T-cell (primary cell): ENCODE measurements at regions not wholly inside any gene's neighbourhood (a gene's known extent, or its start where the extent isn't known, plus 50 kb on each side); places are given as distances from the start of the nearest gene placed in this dataset.

ENCODE experiments used
- ATAC-seq, 4 experiments: fragments of 200-7000 bp in 3 of 4; fragments of 150-1000 bp in 1 of 4; cut with Tn5 transposase; replicated peaks in 1 of 4; 1 replicate in 3 of 4; 2 replicates in 1 of 4; pipeline ENCODE4 v1.10.0; 2021; ENCODE audit warnings: moderate library complexity in 3 of 4, mild to moderate bottlenecking in 2 of 4, moderate number of reproducible peaks in 1 of 4
- CTCF ChIA-PET, 2 donors: fragments of 300-600 bp; sonication (Branson Sonifier 250); formaldehyde crosslinking; loops; one replicate each; lab custom pipeline; 2022; ENCODE audit warnings: antibody characterized with exemption in 2 of 2; lab: Charles Lee
- POLR2A ChIA-PET, 2 donors: fragments of 300-600 bp; sonication (Branson Sonifier 250); formaldehyde crosslinking; loops; one replicate each; lab custom pipeline; 2022; ENCODE audit warnings: antibody characterized with exemption in 2 of 2; lab: Charles Lee
- DNase-seq, 35 experiments: peaks; one replicate each; pipeline versions ENCODE4 v3.0.0 to v3.0.0-alpha.2; 2013 to 2023
- H3K27ac ChIP-seq: one replicate; pipeline ENCODE4 v1.5.1; 2013; ENCODE audit warnings: low read length
- H3K27me3 ChIP-seq, 2 experiments: replicated peaks in 1 of 2; 1 replicate in 1 of 2; 2 replicates in 1 of 2; pipeline versions ENCODE4 v1.6.1 to v1.7.0; 2013; ENCODE audit warnings: low read length in 1 of 2, mixed read lengths in 1 of 2; ENCODE audit not compliant: control insufficient read depth in 2 of 2, insufficient read depth in 2 of 2; ENCODE audit errors: extremely low read depth in 1 of 2
- H3K36me3 ChIP-seq, 2 donors: 1 replicate in 1 of 2; 2 replicates in 1 of 2; pipeline versions ENCODE4 v1.6.1 to v1.7.0; 2013; ENCODE audit warnings: low read length in 1 of 2; ENCODE audit not compliant: control insufficient read depth in 2 of 2, insufficient read depth in 1 of 2; ENCODE audit errors: extremely low read depth in 1 of 2
- H3K4me1 ChIP-seq, 2 experiments: 1 replicate in 1 of 2; 2 replicates in 1 of 2; pipeline versions ENCODE4 v1.6.1 to v1.7.0; 2013; ENCODE audit warnings: low read length in 2 of 2, mixed read lengths in 1 of 2; ENCODE audit not compliant: insufficient read depth in 2 of 2, control insufficient read depth in 1 of 2; ENCODE audit errors: extremely low read depth in 1 of 2
- H3K4me3 ChIP-seq, 2 donors: 1 replicate in 1 of 2; 2 replicates in 1 of 2; pipeline versions ENCODE4 v1.5.1 to v1.7.0; 2013; ENCODE audit warnings: mild to moderate bottlenecking in 2 of 2, low read length in 1 of 2, moderate library complexity in 1 of 2; ENCODE audit not compliant: control insufficient read depth in 1 of 2; ENCODE audit errors: extremely low read depth in 1 of 2
- H3K9me3 ChIP-seq: 2 replicates; pipeline ENCODE4 v1.7.0; 2013
- H3K27ac Mint-ChIP-seq, 2 donors: one replicate each; pipeline ENCODE4 v1.8.0; 2020 to 2021; ENCODE audit warnings: mild to moderate bottlenecking in 2 of 2, mixed read lengths in 2 of 2
- H3K27me3 Mint-ChIP-seq, 2 donors: one replicate each; pipeline ENCODE4 v1.8.0; 2021 to 2022; ENCODE audit warnings: mixed read lengths in 2 of 2
- H3K36me3 Mint-ChIP-seq: one replicate; pipeline ENCODE4 v1.8.0; 2021; ENCODE audit warnings: mixed read lengths
- H3K4me1 Mint-ChIP-seq, 3 donors: one replicate each; pipeline ENCODE4 v1.8.0; 2020 to 2022; ENCODE audit warnings: mixed read lengths in 3 of 3, mild to moderate bottlenecking in 1 of 3
- H3K4me3 Mint-ChIP-seq, 3 donors: one replicate each; pipeline ENCODE4 v1.8.0; 2020 to 2022; ENCODE audit warnings: mild to moderate bottlenecking in 3 of 3, mixed read lengths in 3 of 3, moderate library complexity in 3 of 3
- H3K9me3 Mint-ChIP-seq, 3 donors: one replicate each; pipeline ENCODE4 v1.8.0; 2020 to 2022; ENCODE audit warnings: mixed read lengths in 3 of 3
- WGBS: methylation state at CpG from one replicate; pipeline ENCODE4 v1.1.5; 2013; ENCODE audit warnings: missing lambda C conversion rate; ENCODE audit not compliant: insufficient coverage; 5-methylcytosine and 5-hydroxymethylcytosine counted together

- 58% methylated on average over 2 of the region's 3 CpGs for WGBS
- H3K27ac ChIP-seq, result no peak overlapping the region
- ATAC-seq, result no peak
Measured at GRCh38 chr14:28577187-28577586, 189.4 kb upstream of the FOXG1 start.

GRCh38 chr14:28577711-28578131 is 188.9 kb upstream of the FOXG1 start:
- POLR2A ChIA-PET, result no interaction called here
- ATAC-seq (no peak), DNase-seq (no peak)
- H3K4me3 Mint-ChIP-seq, result no peak overlapping the region
- Histone ChIP-seq H3K27me3 (no peaks in the 10 kb centered on the region), H3K9me3 (peaks cover 2% of the 10 kb centered on the region), H3K4me1 (no peaks in the 10 kb centered on the region), H3K27ac (no peak overlapping the region), H3K4me3 (no peak overlapping the region), H3K36me3 (no peaks in the 10 kb centered on the region)
- whole genome bisulfite sequencing, result no CpG with 5 or more reads among the region's 2 CpGs
- CTCF ChIA-PET, result no interaction called here
- H3K27me3 Mint-ChIP-seq, result no peaks in the 10 kb centered on the region
- H3K4me1 Mint-ChIP-seq, result no peaks in the 10 kb centered on the region
- peaks cover 15 to 31% (median 19%) of the 10 kb centered on the region in 3 donors for H3K9me3 Mint-ChIP-seq
- H3K36me3 Mint-ChIP-seq, result no peaks in the 10 kb centered on the region
- no peak overlapping the region for H3K27ac Mint-ChIP-seq

More at GRCh38 chr14:28577187-28577586, 189.4 kb upstream of the FOXG1 start:
- Histone ChIP-seq H3K27me3 (no peaks in the 10 kb centered on the region), H3K4me3 (no peak overlapping the region), H3K4me1 (no peaks in the 10 kb centered on the region), H3K36me3 (no peaks in the 10 kb centered on the region), H3K9me3 (peaks cover 2% of the 10 kb centered on the region)
- CTCF ChIA-PET, result no interaction called here
- Mint-ChIP-seq H3K27me3 (no peaks in the 10 kb centered on the region), H3K36me3 (no peaks in the 10 kb centered on the region), H3K4me1 (no peaks in the 10 kb centered on the region), H3K27ac (no peak overlapping the region), H3K9me3 (peaks cover 17 to 32% (median 21%) of the 10 kb centered on the region in 3 donors), H3K4me3 (no peak overlapping the region)
- no peak for DNase-seq
- POLR2A ChIA-PET, result no interaction called here

DNA sequence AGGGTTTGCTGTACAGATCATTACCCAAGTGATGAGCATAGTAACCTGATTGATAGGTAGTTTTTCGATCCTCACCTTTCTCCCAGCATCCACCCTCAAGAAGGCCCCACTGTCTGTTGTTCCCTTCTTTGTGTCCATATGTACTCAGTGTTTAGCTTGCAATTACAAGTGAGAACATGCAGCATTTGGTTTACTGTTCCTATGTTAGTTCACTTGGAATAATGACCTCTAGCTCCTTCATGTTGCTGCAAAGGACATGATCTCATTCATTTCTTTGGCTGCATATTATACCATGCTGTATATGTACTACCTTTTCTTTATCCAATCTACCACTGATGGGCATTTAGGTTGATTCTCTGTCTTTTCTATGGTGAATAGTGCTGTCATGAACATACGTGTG is 181.6 kb upstream of the FOXG1 start:
- Mint-ChIP-seq H3K4me3 (no peak overlapping the region), H3K4me1 (no peaks in the 10 kb centered on the region), H3K27ac (no peak overlapping the region), H3K27me3 (no peaks in the 10 kb centered on the region), H3K9me3 (peaks cover 14 to 45% (median 30%) of the 10 kb centered on the region in 3 donors), H3K36me3 (no peaks in the 10 kb centered on the region)
- Histone ChIP-seq H3K27ac (no peak overlapping the region), H3K9me3 (no peaks in the 10 kb centered on the region), H3K4me1 (no peaks in the 10 kb centered on the region), H3K4me3 (no peak overlapping the region), H3K36me3 (no peaks in the 10 kb centered on the region), H3K27me3 (no peaks in the 10 kb centered on the region)
- DNase-seq (no peak), ATAC-seq (no peak)
- POLR2A ChIA-PET, result no interaction called here
- CTCF ChIA-PET, result no interaction called here
- WGBS, result no CpG with 5 or more reads among the region's 2 CpGs

GRCh38 chr14:28589792-28590191 is 176.8 kb upstream of the FOXG1 start:
- no peaks in the 10 kb centered on the region for H3K4me1 Mint-ChIP-seq
- no peaks in the 10 kb centered on the region for H3K27me3 Mint-ChIP-seq
- peaks cover 17 to 35% (median 20%) of the 10 kb centered on the region in 3 donors for H3K9me3 Mint-ChIP-seq
- H3K27ac Mint-ChIP-seq, result no peak overlapping the region
- H3K4me3 ChIP-seq, result no peak overlapping the region
- H3K4me3 Mint-ChIP-seq, result no peak overlapping the region
- ChIA-PET POLR2A (no interaction called here), CTCF (no interaction called here)
- H3K27ac ChIP-seq, result no peak overlapping the region
- no CpG with 5 or more reads among the region's 1 CpG for WGBS
- no peaks in the 10 kb centered on the region for H3K27me3 ChIP-seq
- no peaks in the 10 kb centered on the region for H3K36me3 Mint-ChIP-seq
- ATAC-seq (no peak), DNase-seq (no peak)
- H3K36me3 ChIP-seq, result no peaks in the 10 kb centered on the region
- no peaks in the 10 kb centered on the region for H3K4me1 ChIP-seq
- no peaks in the 10 kb centered on the region for H3K9me3 ChIP-seq

DNA sequence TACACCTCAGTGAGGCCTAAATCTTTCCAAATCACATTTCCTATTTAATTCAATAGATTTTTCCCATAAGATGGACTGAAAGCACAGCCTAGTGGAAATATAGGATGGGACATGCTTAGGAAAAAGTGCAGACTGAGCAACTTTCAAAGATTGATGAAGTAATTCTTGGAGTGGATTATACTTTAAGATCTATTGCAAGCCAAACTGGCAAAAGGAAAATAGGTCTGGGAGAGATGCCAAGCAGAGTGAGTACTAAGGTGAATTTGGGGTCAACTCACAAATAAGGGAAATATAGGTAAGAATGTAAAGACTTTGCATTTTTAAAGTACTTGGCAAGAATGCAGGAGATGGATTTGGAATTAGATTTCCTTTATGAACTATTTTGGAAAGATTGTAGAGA is 170.2 kb upstream of the FOXG1 start:
- H3K27ac Mint-ChIP-seq, result no peak overlapping the region
- H3K4me3 Mint-ChIP-seq, result no peak overlapping the region
- Histone ChIP-seq H3K27me3 (no peaks in the 10 kb centered on the region), H3K4me1 (no peaks in the 10 kb centered on the region), H3K36me3 (no peaks in the 10 kb centered on the region), H3K4me3 (no peak overlapping the region), H3K27ac (no peak overlapping the region), H3K9me3 (no peaks in the 10 kb centered on the region)
- CTCF ChIA-PET, result no interaction called here
- DNase-seq, result no peak
- peaks cover 4 to 23% (median 15%) of the 10 kb centered on the region in 3 donors for H3K9me3 Mint-ChIP-seq
- POLR2A ChIA-PET, result no interaction called here
- H3K36me3 Mint-ChIP-seq, result no peaks in the 10 kb centered on the region
- H3K27me3 Mint-ChIP-seq, result no peaks in the 10 kb centered on the region
- H3K4me1 Mint-ChIP-seq, result no peaks in the 10 kb centered on the region
- ATAC-seq, result no peak

DNA sequence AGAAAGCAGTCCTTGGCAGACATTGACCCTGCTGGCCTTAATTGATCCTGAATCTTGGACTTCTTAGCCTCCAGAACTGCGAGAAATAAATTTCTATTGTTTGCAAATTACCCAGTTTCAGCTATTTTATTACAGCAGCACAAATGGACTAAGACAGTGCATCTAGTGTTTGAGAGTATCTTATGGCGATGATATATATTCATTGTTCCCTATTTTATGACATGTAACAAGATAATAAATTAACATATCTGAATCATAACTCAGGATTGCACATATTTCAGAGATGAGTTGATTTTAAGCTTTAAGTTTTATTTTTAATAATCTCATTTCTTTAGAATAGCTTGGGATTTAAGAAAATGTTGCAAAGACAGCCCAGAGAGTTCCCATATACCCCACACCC is 167.4 kb upstream of the FOXG1 start:
- WGBS, result no CpG with 5 or more reads among the region's 2 CpGs
- H3K4me1 Mint-ChIP-seq, result no peaks in the 10 kb centered on the region

DNA sequence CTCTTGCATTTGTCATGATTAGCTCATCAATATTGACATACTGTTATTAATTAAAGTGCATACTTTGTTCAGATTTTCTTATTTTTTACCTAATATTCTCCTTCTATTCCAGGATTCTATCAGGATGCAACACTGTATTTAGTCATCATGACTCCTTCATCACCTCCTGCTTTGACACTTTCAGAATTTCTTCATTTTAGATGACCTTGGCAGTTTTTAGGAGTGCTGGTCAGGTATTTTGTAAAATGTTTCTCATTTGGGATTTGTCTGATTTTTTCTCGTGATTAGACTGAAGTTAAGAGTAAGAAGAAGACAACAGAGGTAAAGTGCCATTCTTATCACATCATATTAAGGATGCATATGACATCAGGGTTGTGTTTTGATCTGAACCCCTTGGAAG is 167.0 kb upstream of the FOXG1 start:
- Mint-ChIP-seq H3K4me3 (no peak overlapping the region), H3K27me3 (no peaks in the 10 kb centered on the region), H3K27ac (no peak overlapping the region), H3K9me3 (peaks cover 4 to 21% (median 15%) of the 10 kb centered on the region in 3 donors), H3K4me1 (no peaks in the 10 kb centered on the region), H3K36me3 (no peaks in the 10 kb centered on the region)
- no peak for DNase-seq
- Histone ChIP-seq H3K4me3 (no peak overlapping the region), H3K36me3 (no peaks in the 10 kb centered on the region), H3K9me3 (no peaks in the 10 kb centered on the region), H3K4me1 (no peaks in the 10 kb centered on the region), H3K27me3 (no peaks in the 10 kb centered on the region), H3K27ac (no peak overlapping the region)
- WGBS, result no CpG with 5 or more reads among the region's 1 CpG
- CTCF ChIA-PET, result no interaction called here
- POLR2A ChIA-PET, result no interaction called here
- ATAC-seq, result no peak

More for the DNA sequence above, 167.4 kb upstream of the FOXG1 start:
- H3K9me3 ChIP-seq, result no peaks in the 10 kb centered on the region
- H3K27ac Mint-ChIP-seq, result no peak overlapping the region
- H3K36me3 Mint-ChIP-seq, result no peaks in the 10 kb centered on the region
- H3K9me3 Mint-ChIP-seq, result peaks cover 4 to 23% (median 15%) of the 10 kb centered on the region in 3 donors
- POLR2A ChIA-PET, result no interaction called here
- H3K27me3 ChIP-seq, result no peaks in the 10 kb centered on the region
- ATAC-seq (no peak), DNase-seq (no peak)
- H3K4me1 ChIP-seq, result no peaks in the 10 kb centered on the region
- no peaks in the 10 kb centered on the region for H3K27me3 Mint-ChIP-seq
- no peak overlapping the region for H3K27ac ChIP-seq
- H3K36me3 ChIP-seq, result no peaks in the 10 kb centered on the region
- CTCF ChIA-PET, result no interaction called here
- H3K4me3 Mint-ChIP-seq, result no peak overlapping the region
- no peak overlapping the region for H3K4me3 ChIP-seq
